ENCODE measurements at regions not wholly inside any gene's neighbourhood (a gene's known extent, or its start where the extent isn't known, plus 50 kb on each side); places are given as distances from the start of the nearest gene placed in this dataset.

GRCh38 chr2:238978497-238978896 is 130.6 kb downstream of the TWIST2 start:
- intact Hi-C loops (cut with DNase I, micrococcal nuclease), result no loop called here
- DNase-seq (no peak), ATAC-seq (no peak)

DNA sequence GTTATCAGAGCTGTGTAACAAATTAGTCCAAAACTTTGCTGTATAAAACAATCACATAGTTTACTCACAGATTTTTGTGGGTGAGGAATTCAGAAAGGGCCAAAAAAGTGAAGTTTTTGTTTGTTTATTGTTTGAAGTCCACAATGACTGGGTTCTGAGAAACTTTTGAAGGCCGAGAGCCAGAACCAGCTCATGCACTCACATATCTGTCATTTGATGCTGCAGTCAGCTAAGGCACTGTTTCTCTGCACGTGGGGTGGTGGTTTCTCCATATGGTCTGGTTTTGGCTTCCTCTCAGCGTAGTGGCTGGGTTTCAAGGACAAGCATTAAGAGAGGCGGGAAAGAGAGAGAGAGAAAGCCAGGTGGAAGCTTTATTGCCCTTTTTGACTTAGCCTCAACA is 131.8 kb downstream of the TWIST2 start:
- intact Hi-C loops (cut with DNase I, micrococcal nuclease), result no loop called here
- ATAC-seq (no peak), DNase-seq (no peak)

DNA sequence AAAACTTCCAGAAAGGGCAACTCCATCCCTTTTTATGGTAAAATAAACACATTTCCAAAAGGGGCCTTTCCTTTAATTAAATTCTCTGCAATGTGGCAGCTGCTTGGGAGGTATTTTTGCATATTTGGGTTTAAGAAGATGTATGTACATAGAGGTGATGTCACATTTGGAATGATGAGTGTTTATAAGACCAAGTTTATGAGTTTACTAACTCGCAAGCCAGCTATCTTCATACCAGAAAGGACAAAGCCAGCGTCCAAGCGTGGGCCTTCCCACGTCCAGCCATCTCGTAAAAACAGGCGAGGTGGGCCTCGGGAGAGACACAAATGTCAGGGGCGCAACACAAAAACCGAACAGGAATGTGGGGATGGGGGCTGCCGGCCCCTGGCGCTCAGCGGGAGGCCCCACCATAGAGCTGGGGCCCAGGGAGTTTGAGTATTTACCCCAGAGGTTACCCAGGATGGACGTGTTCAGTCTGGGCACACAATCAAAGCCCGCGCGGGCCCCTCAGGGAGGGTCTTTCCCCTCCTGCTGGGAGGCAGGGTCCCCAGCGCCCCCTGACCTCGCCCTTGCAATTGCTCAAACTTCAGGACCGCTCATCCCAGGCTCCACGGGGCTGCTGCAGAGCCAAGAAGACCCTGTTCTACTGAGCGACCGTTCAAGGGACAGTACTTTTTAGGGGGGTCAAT is 137.3 kb downstream of the TWIST2 start:
- intact Hi-C loops (cut with DNase I, micrococcal nuclease), result no loop called here
- DNase-seq (no peak), ATAC-seq (no peak)

GRCh38 chr2:238985931-238986446 is 138.1 kb downstream of the TWIST2 start:
- DNase-seq, result no peak
- ATAC-seq, result no peak

DNA sequence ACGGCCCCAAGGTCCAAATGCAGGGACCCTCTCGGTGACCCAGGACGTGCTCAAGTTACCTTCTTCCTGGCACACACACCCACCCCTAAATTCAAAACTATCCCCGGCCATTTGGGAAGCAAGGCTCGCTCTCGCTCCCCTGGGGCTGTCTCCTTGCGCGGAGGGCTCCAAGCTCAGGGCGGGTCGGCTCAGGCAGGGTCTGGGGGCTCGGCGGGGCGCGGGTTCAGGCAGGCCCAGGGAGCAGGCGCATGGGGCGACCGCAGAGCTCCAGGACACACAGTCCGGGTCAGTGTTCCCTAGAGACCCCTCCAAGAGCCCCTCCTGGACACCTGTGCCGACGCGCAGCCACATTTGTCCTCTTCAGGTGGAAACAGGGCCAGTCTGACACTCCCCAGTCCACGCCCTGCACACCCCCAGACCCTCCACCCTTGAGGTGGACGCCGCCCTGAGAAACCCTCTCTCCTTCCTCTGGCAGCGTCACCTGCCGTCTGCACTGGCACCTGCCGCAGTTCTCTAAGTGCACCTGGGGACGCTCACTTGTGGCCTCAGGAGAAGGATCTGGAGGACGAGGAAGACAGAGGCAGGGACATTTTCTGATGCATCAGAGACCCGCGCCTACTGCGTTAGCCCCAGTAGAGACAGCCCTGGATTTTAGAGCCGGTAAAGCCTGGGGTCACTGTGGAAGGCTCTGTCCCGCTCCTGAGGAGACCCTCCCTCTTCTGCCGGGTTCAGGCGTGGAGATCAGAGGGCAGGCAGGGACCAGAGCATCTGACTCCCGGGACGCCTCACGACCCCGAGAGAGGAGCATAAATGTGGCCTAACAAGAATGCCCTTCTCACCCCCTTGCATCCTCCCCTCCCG is 138.8 kb downstream of the TWIST2 start:
- intact Hi-C loops (cut with DNase I, micrococcal nuclease), result no loop called here
- ATAC-seq (no peak), DNase-seq (no peak)

More at GRCh38 chr2:238985931-238986446, 138.1 kb downstream of the TWIST2 start:
- intact Hi-C loops (cut with DNase I, micrococcal nuclease), result no loop called here

GRCh38 chr2:238987352-238987981 is 139.6 kb downstream of the TWIST2 start:
- ATAC-seq (no peak), DNase-seq (no peak)
- intact Hi-C loops (cut with DNase I, micrococcal nuclease), result no loop called here

DNA sequence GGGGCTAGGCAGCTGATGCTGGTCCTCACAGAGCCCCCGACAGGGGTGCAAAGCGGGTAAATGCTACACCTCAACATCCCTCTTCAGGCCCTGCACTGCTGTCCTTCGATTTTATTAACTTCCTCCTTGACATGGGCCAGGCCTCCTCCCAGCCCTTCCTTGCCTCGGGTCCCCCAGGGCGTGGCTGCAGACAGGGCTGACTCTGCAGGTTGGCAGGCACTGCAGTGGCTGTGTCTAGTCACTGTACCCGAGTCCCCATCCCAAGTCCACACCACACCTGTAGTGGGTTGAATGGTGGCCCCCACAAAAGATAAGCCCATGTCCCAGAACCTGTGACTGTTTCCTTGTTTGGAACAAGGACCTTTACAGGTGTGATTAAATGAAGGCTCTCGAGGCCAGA is 140.2 kb downstream of the TWIST2 start:
- intact Hi-C loops (cut with DNase I, micrococcal nuclease), result no loop called here
- ATAC-seq (no peak), DNase-seq (no peak)

GRCh38 chr2:238988752-238989151 is 140.9 kb downstream of the TWIST2 start:
- ATAC-seq (no peak), DNase-seq (no peak)
- intact Hi-C loops (cut with DNase I, micrococcal nuclease), result no loop called here

- ATAC-seq (no peak), DNase-seq (no peak)
- intact Hi-C loops (cut with DNase I, micrococcal nuclease), result no loop called here
Observed at GRCh38 chr2:238989484-238989883, 141.6 kb downstream of the TWIST2 start.

- ATAC-seq (no peak), DNase-seq (no peak)
- intact Hi-C loops (cut with DNase I, micrococcal nuclease), result no loop called here
Observed at GRCh38 chr2:238994432-238994831, 146.5 kb downstream of the TWIST2 start.

DNA sequence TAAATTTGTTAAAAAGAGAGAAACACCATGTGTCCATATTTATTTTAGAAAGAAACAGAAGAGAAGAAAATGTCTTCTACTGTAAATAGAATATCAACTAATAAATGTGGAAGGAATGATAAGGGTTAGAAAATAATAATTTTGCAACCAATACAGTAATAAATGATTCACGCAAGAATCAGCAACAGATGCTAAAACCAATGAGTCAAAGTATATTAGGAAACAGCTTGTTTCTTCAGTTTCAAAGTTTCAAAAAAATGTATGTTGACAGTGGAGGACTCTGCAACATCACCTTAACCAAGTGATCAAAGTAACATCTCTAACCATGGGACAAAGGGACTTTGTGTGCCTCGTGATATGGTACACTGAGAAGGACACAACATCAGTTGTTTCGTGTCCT is 147.0 kb downstream of the TWIST2 start:
- intact Hi-C loops (cut with DNase I, micrococcal nuclease), result no loop called here
- ATAC-seq, result no peak

GRCh38 chr2:238995634-238996033 is 147.7 kb downstream of the TWIST2 start:
- ATAC-seq (no peak), DNase-seq (no peak)
- intact Hi-C loops (cut with DNase I, micrococcal nuclease), result no loop called here

More for the DNA sequence above, 147.0 kb downstream of the TWIST2 start:
- no peak for DNase-seq

- intact Hi-C loops (cut with DNase I, micrococcal nuclease), result no loop called here
- ATAC-seq (no peak), DNase-seq (no peak)
Observed at GRCh38 chr2:238996331-238997136, 148.6 kb downstream of the TWIST2 start.

- DNase-seq, result no peak
- intact Hi-C loops (cut with DNase I, micrococcal nuclease), result no loop called here
Observed at GRCh38 chr2:238997137-238997390, 149.2 kb downstream of the TWIST2 start.

DNA sequence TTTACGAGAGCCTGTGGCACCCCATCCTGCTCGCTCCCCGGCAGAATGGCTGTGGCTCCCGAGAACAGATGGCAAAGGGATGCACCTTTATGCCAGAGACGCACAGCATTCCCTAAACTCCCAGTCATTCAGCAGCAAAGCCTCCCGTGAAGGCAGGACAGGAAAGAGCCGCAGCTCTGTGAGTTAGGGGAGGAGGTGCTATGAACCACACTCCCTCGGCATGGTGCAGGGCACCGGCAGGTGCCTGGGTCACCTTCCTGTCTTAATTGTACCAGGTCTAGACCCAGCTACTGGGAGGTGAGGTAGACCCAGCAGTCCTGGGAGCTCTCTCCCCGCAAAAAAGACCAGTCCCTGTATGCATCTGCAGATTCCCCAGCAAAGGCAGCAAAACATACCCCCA is 149.8 kb downstream of the TWIST2 start:
- intact Hi-C loops (cut with DNase I, micrococcal nuclease), result no loop called here
- no peak for ATAC-seq
- no peak for DNase-seq

More at GRCh38 chr2:238997137-238997390, 149.2 kb downstream of the TWIST2 start:
- no peak for ATAC-seq
